ENCODE measurements at regions not wholly inside any gene's neighbourhood (a gene's known extent, or its start where the extent isn't known, plus 50 kb on each side); places are given as distances from the start of the nearest gene placed in this dataset.

GRCh38 chr20:55714082-55714481 lies 291.2 kb downstream of the CBLN4 start:
- H3K4me3 ChIP-seq (ENCODE audit: low read length): no peak overlapping the region
- DNase-seq (ENCODE audit: low read depth, low spot score): no peak

GRCh38 chr20:55704458-55704857 lies 300.9 kb downstream of the CBLN4 start:
- DNase-seq (ENCODE audit: low read depth, low spot score): no peak
- H3K4me3 ChIP-seq (ENCODE audit: low read length): no peak overlapping the region

GRCh38 chr20:55701467-55701866 lies 303.9 kb downstream of the CBLN4 start:
- H3K4me3 ChIP-seq (ENCODE audit: low read length): no peak overlapping the region
- DNase-seq (ENCODE audit: low read depth, low spot score): no peak

- DNase-seq (ENCODE audit: low read depth, low spot score): no peak
- H3K4me3 ChIP-seq (ENCODE audit: low read length): no peak overlapping the region
Observed at GRCh38 chr20:55696520-55696919, 308.8 kb downstream of the CBLN4 start.

- no peak overlapping the region for H3K4me3 ChIP-seq (ENCODE audit: low read length)
- DNase-seq (ENCODE audit: low read depth, low spot score): peak; percentile 30
Observed at GRCh38 chr20:55693641-55694040, 311.7 kb downstream of the CBLN4 start.

- DNase-seq (ENCODE audit: low read depth, low spot score): no peak
- H3K4me3 ChIP-seq (ENCODE audit: low read length): no peak overlapping the region
Observed at GRCh38 chr20:55685841-55686240, 319.5 kb downstream of the CBLN4 start.

- no peak for DNase-seq (ENCODE audit: low read depth, low spot score)
- no peak overlapping the region for H3K4me3 ChIP-seq (ENCODE audit: low read length)
Observed at GRCh38 chr20:55685425-55685824, 319.9 kb downstream of the CBLN4 start.

- H3K4me3 ChIP-seq (ENCODE audit: low read length): no peak overlapping the region
- DNase-seq (ENCODE audit: low read depth, low spot score): no peak
Observed at GRCh38 chr20:55684578-55684977, 320.7 kb downstream of the CBLN4 start.

GRCh38 chr20:55678970-55679667 lies 326.2 kb downstream of the CBLN4 start:
- no peak overlapping the region for H3K4me3 ChIP-seq (ENCODE audit: low read length)
- DNase-seq (ENCODE audit: low read depth, low spot score): no peak

GRCh38 chr20:55678126-55678525 lies 327.2 kb downstream of the CBLN4 start:
- H3K4me3 ChIP-seq (ENCODE audit: low read length): no peak overlapping the region
- DNase-seq (ENCODE audit: low read depth, low spot score): no peak

- H3K4me3 ChIP-seq (ENCODE audit: low read length): no peak overlapping the region
Observed at GRCh38 chr20:55677011-55677410, 328.3 kb downstream of the CBLN4 start.

GRCh38 chr20:55676097-55676496 lies 329.2 kb downstream of the CBLN4 start:
- no peak overlapping the region for H3K4me3 ChIP-seq (ENCODE audit: low read length)
- DNase-seq (ENCODE audit: low read depth, low spot score): no peak

More at GRCh38 chr20:55677011-55677410, 328.3 kb downstream of the CBLN4 start:
- no peak for DNase-seq (ENCODE audit: low read depth, low spot score)

- no peak for DNase-seq (ENCODE audit: low read depth, low spot score)
- no peak overlapping the region for H3K4me3 ChIP-seq (ENCODE audit: low read length)
Observed at GRCh38 chr20:55668631-55669030, 336.7 kb downstream of the CBLN4 start.

- DNase-seq (ENCODE audit: low read depth, low spot score): no peak
- H3K4me3 ChIP-seq (ENCODE audit: low read length): no peak overlapping the region
Observed at GRCh38 chr20:55667955-55668354, 337.4 kb downstream of the CBLN4 start.

- DNase-seq (ENCODE audit: low read depth, low spot score): no peak
- no peak overlapping the region for H3K4me3 ChIP-seq (ENCODE audit: low read length)
Observed at GRCh38 chr20:55667024-55667423, 338.3 kb downstream of the CBLN4 start.

- no peak for DNase-seq (ENCODE audit: low read depth, low spot score)
- no peak overlapping the region for H3K4me3 ChIP-seq (ENCODE audit: low read length)
Observed at GRCh38 chr20:55656231-55656775, 349.0 kb downstream of the CBLN4 start.

- no peak overlapping the region for H3K4me3 ChIP-seq (ENCODE audit: low read length)
- no peak for DNase-seq (ENCODE audit: low read depth, low spot score)
Observed at GRCh38 chr20:55650657-55651360, 354.5 kb downstream of the CBLN4 start.

- no peak for DNase-seq (ENCODE audit: low read depth, low spot score)
- H3K4me3 ChIP-seq (ENCODE audit: low read length): no peak overlapping the region
Observed at GRCh38 chr20:55649254-55649653, 356.1 kb downstream of the CBLN4 start.

GRCh38 chr20:55646851-55647250 lies 358.5 kb downstream of the CBLN4 start:
- H3K4me3 ChIP-seq (ENCODE audit: low read length): no peak overlapping the region
- DNase-seq (ENCODE audit: low read depth, low spot score): no peak

GRCh38 chr20:55641497-55641896 lies 363.8 kb downstream of the CBLN4 start:
- no peak overlapping the region for H3K4me3 ChIP-seq (ENCODE audit: low read length)

More at GRCh38 chr20:55641497-55641896, 363.8 kb downstream of the CBLN4 start:
- DNase-seq (ENCODE audit: low read depth, low spot score): peak; percentile 42

Data from Jurkat, Clone E6-1 (cell line).